Testis (tissue), 2 donors: ENCODE measurements at regions not wholly inside any gene's neighbourhood (a gene's known extent, or its start where the extent isn't known, plus 50 kb on each side); places are given as distances from the start of the nearest gene placed in this dataset.

ENCODE experiments used
- POLR2A ChIP-seq: fragments of 450-650 bp; IDR thresholded peaks from one replicate; pipeline ENCODE4 v1.6.1; 2017; ENCODE audit warnings: antibody characterized with exemption, mild to moderate bottlenecking, moderate library complexity
- TF ChIP-seq, protein P1 (sequence below), 3 experiments: fragments of 450-650 bp in 2 of 3; fragments of 200-600 bp in 1 of 3; sonication (generic) in 1 of 3; IDR thresholded peaks; one replicate each; pipeline ENCODE4 v1.5.1; 2016 to 2019; ENCODE audit warnings: antibody characterized with exemption in 3 of 3, mild to moderate bottlenecking in 2 of 3, moderate library complexity in 1 of 3

DNA sequence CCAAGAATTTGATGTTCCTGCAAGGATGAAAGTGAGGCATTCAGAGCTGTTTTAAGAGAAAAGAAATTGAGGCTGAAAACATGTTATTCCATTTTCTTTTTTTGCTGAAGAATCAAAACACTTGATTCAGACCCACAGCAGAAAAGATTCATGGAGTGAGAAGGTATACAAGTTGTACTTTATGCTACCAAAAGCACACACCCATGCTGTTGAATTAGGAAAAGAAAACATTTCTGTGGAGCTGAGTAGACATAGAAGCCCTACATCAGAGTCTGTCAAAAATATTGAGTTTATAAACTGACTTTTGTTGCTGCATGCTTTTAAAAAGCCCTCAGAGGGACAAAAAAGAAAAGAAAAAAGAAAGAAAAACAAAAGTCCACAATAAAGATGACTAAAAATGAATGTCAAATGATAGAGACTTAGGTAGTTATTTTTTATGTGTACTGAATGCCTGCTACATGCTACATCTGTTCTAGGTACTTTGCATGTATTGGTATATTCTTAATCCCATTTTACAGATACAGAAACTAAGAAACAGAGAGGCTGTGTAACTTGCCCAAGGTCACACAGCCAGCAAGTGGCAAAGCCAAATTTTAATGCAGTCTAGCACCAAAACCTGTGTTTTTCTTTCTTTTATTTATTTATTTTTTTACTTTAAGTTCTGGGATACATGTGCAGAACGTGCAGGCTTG, 71.7 kb upstream of the PALS2 start:
- TF ChIP-seq, protein P1, sequence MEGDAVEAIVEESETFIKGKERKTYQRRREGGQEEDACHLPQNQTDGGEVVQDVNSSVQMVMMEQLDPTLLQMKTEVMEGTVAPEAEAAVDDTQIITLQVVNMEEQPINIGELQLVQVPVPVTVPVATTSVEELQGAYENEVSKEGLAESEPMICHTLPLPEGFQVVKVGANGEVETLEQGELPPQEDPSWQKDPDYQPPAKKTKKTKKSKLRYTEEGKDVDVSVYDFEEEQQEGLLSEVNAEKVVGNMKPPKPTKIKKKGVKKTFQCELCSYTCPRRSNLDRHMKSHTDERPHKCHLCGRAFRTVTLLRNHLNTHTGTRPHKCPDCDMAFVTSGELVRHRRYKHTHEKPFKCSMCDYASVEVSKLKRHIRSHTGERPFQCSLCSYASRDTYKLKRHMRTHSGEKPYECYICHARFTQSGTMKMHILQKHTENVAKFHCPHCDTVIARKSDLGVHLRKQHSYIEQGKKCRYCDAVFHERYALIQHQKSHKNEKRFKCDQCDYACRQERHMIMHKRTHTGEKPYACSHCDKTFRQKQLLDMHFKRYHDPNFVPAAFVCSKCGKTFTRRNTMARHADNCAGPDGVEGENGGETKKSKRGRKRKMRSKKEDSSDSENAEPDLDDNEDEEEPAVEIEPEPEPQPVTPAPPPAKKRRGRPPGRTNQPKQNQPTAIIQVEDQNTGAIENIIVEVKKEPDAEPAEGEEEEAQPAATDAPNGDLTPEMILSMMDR (IDR thresholded peaks at IDR 0.05) = no peak
- no peak for TF ChIP-seq POLR2A
